Endothelial cell of umbilical vein (primary cell): ENCODE measurements at regions not wholly inside any gene's neighbourhood (a gene's known extent, or its start where the extent isn't known, plus 50 kb on each side); places are given as distances from the start of the nearest gene placed in this dataset.

Experiments
- BruUV-seq: library from RNA; stranded (reverse); fragments of 400-500 nt; replicated peaks from 2 replicates; lab custom pipeline; 2021; lab: Mats Ljungman, UMichigan
- CTCF ChIA-PET: fragments of 300-600, 350-600 bp; sonication (Branson Sonifier 250); formaldehyde crosslinking; loops from one replicate; lab custom pipeline; 2021; ENCODE audit warnings: antibody characterized with exemption, inconsistent platforms; lab: Charles Lee
- POLR2A ChIA-PET: fragments of 300-600, 350-600 bp; sonication (Branson Sonifier 250); formaldehyde crosslinking; loops from one replicate; lab custom pipeline; 2021; ENCODE audit warnings: antibody characterized with exemption, inconsistent platforms; lab: Charles Lee
- DNase-seq: peaks from one replicate; pipeline ENCODE4 v3.0.0-alpha.2; 2011; ENCODE audit warnings: low read depth, low spot score
- FAIRE-seq: peaks from 2 replicates; lab custom pipeline; 2011; peaks lifted over from hg19 to GRCh38; lab: Jason Lieb, UNC
- H2AFZ ChIP-seq: 2 replicates; pipeline ENCODE4 v1.6.0; 2012; ENCODE audit warnings: low read depth, low read length, control low read depth, inconsistent platforms
- H3K27ac ChIP-seq: 2 replicates; pipeline ENCODE4 v1.5.1; 2011; ENCODE audit warnings: low read depth, mild to moderate bottlenecking, control low read depth, low read length, moderate library complexity; ENCODE audit not compliant: insufficient read depth
- H3K27me3 ChIP-seq, 2 experiments: 2 replicates each; pipeline versions ENCODE4 v1.6.0 to v1.6.1; 2011; ENCODE audit warnings: low read length in 2 of 2, mixed read lengths in 1 of 2; ENCODE audit not compliant: control insufficient read depth in 2 of 2, insufficient read depth in 2 of 2
- H3K36me3 ChIP-seq, 2 experiments: 2 replicates in 1 of 2; 3 replicates in 1 of 2; pipeline ENCODE4 v1.5.1; 2011; ENCODE audit warnings: low read length in 2 of 2, mild to moderate bottlenecking in 1 of 2, moderate library complexity in 1 of 2; ENCODE audit not compliant: control insufficient read depth in 2 of 2, insufficient read depth in 2 of 2; ENCODE audit errors: extremely low read depth in 1 of 2
- H3K4me1 ChIP-seq: 3 replicates; pipeline ENCODE4 v1.5.1; 2011; ENCODE audit warnings: mild to moderate bottlenecking, low read length; ENCODE audit not compliant: control insufficient read depth, insufficient read depth; ENCODE audit errors: extremely low read depth
- H3K4me2 ChIP-seq: 2 replicates; pipeline ENCODE4 v1.6.1; 2011; ENCODE audit warnings: low read length, control low read depth, mixed read lengths; ENCODE audit not compliant: insufficient read depth
- H3K4me3 ChIP-seq, 3 experiments: fragments of 200-600 bp in 1 of 3; sonication (generic), shearing (Covaris generic) in 1 of 3; replicated peaks in 1 of 3; 2 replicates each; pipeline ENCODE4 v1.5.1; 2011 to 2016; ENCODE audit warnings: control low read depth in 3 of 3, low read length in 3 of 3, mild to moderate bottlenecking in 2 of 3, inconsistent platforms in 1 of 3, low read depth in 1 of 3, moderate library complexity in 1 of 3; ENCODE audit not compliant: insufficient read depth in 1 of 3
- H3K79me2 ChIP-seq: 2 replicates; pipeline ENCODE4 v1.6.0; 2012; ENCODE audit warnings: low read length, inconsistent platforms; ENCODE audit not compliant: control insufficient read depth, insufficient read depth
- H3K9ac ChIP-seq: replicated peaks from 2 replicates; pipeline ENCODE3; 2011; ENCODE audit warnings: low read length, control low read depth; ENCODE audit not compliant: insufficient read depth; ENCODE audit errors: extremely low read depth
- H3K9me1 ChIP-seq: replicated peaks from 3 replicates; pipeline ENCODE4 v1.6.0; 2011; ENCODE audit warnings: mild to moderate bottlenecking, low read length; ENCODE audit not compliant: control insufficient read depth, insufficient read depth; ENCODE audit errors: extremely low read depth
- H3K9me3 ChIP-seq: replicated peaks from 2 replicates; pipeline ENCODE4 v1.5.1; 2012; ENCODE audit warnings: low read length, inconsistent platforms; ENCODE audit not compliant: control insufficient read depth, insufficient read depth
- H4K20me1 ChIP-seq: replicated peaks from 2 replicates; pipeline ENCODE3; 2011; ENCODE audit warnings: mild to moderate bottlenecking, low read length; ENCODE audit not compliant: control insufficient read depth, insufficient read depth; ENCODE audit errors: extremely low read depth
- CTCF ChIP-seq, 2 donors: IDR thresholded peaks; 1 replicate in 1 of 2; 2 replicates in 1 of 2; pipeline ENCODE4 v1.5.1; 2011; ENCODE audit warnings: low read length in 2 of 2, mild to moderate bottlenecking in 2 of 2, moderate library complexity in 2 of 2, control low read depth in 1 of 2, inconsistent platforms in 1 of 2, low read depth in 1 of 2; ENCODE audit not compliant: insufficient read depth in 1 of 2; ENCODE audit errors: extremely low read depth in 1 of 2
- EZH2 ChIP-seq: IDR thresholded peaks from 2 replicates; pipeline ENCODE4 v1.6.1; 2012; ENCODE audit warnings: borderline replicate concordance, low read depth, mild to moderate bottlenecking, moderate library complexity, low read length, inconsistent platforms; ENCODE audit not compliant: severe bottlenecking
- FOS ChIP-seq: IDR thresholded peaks from 2 replicates; pipeline ENCODE4 v1.6.1; 2011; ENCODE audit warnings: mild to moderate bottlenecking, low read length, moderate library complexity, borderline replicate concordance; ENCODE audit not compliant: insufficient read depth
- GATA2 ChIP-seq: IDR thresholded peaks from 2 replicates; pipeline ENCODE4 v1.7.0; 2011; ENCODE audit warnings: low read depth, mild to moderate bottlenecking, moderate library complexity, mixed read lengths, low read length; ENCODE audit not compliant: insufficient read length, insufficient read depth
- JUN ChIP-seq: IDR thresholded peaks from 2 replicates; pipeline ENCODE4 v1.6.1; 2011; ENCODE audit warnings: borderline replicate concordance, low read depth; ENCODE audit not compliant: insufficient read length, insufficient read depth
- MAX ChIP-seq: IDR thresholded peaks from 2 replicates; pipeline ENCODE4 v1.6.1; 2011; ENCODE audit not compliant: insufficient read depth, insufficient read length
- MYC ChIP-seq: IDR thresholded peaks from one replicate; pipeline ENCODE4 v1.6.1; 2011; ENCODE audit warnings: mild to moderate bottlenecking, low read depth, low read length
- POLR2A ChIP-seq: IDR thresholded peaks from 2 replicates; pipeline ENCODE4 v1.6.1; 2012; ENCODE audit warnings: low read depth, mild to moderate bottlenecking, control low read depth, low read length
- POLR2AphosphoS5 ChIP-seq: IDR thresholded peaks from 2 replicates; pipeline ENCODE4 v1.6.1; 2012; ENCODE audit warnings: low read depth, mild to moderate bottlenecking, control low read depth, low read length, moderate library complexity; ENCODE audit not compliant: insufficient read depth
- dilution Hi-C: fragments of 300-500 bp; cut with MboI; formaldehyde crosslinking; loops from one replicate; pipeline ENCODE4 v1.15.0; 2019; ENCODE audit warnings: low sequenced_read_pairs; ENCODE audit not compliant: extremely low pct_ligation_motif_present
- intact Hi-C: fragments of 100-400 bp; cut with micrococcal nuclease; formaldehyde crosslinking; loops from one replicate; pipeline ENCODE4 v1.10.0; 2022

- no peak overlapping the region for H3K27ac ChIP-seq
- H3K79me2 ChIP-seq = no peaks in the 10 kb centered on the region
- H3K4me3 ChIP-seq = no peak overlapping the region
- BruUV-seq = no TSS peak
- H3K27me3 ChIP-seq = no peaks in the 10 kb centered on the region
- no peak for TF ChIP-seq MYC
- TF ChIP-seq POLR2A = no peak
- no peak for TF ChIP-seq EZH2
- TF ChIP-seq FOS = no peak
- TF ChIP-seq CTCF (IDR thresholded peaks at IDR 0.05; ENCODE audit: extremely low read depth in 1 of 2, insufficient read depth in 1 of 2, low read depth in 1 of 2, low read length in 2 of 2) = no peak
- no peak for TF ChIP-seq JUN
- no peak for TF ChIP-seq POLR2AphosphoS5
- no peak for TF ChIP-seq MAX
- TF ChIP-seq GATA2 = no peak
- DNase-seq (no peak), FAIRE-seq (no peak)
- no peaks in the 10 kb centered on the region for H3K4me1 ChIP-seq
- no peaks in the 10 kb centered on the region for H3K9me1 ChIP-seq
- H3K9ac ChIP-seq = no peak overlapping the region
- no peak overlapping the region for H3K4me2 ChIP-seq
- dilution Hi-C loops (no loop called here), intact Hi-C loops (no loop called here)
- ChIA-PET CTCF (interaction anchor here (1.4 kb wide), 1 partner anchor 85 kb away, joined by 3 read pairs; no protein-coding TSS in a partner anchor), POLR2A (no interaction called here)
- no peak overlapping the region for H2AFZ ChIP-seq
- no peaks in the 10 kb centered on the region for H3K9me3 ChIP-seq
- no peaks in the 10 kb centered on the region for H3K36me3 ChIP-seq
- no peaks in the 10 kb centered on the region for H4K20me1 ChIP-seq
Measured at GRCh38 chr2:72008608-72009007, 139.1 kb downstream of the CYP26B1 start.
